Neural cell (in vitro differentiated cells): ENCODE measurements at regions not wholly inside any gene's neighbourhood (a gene's known extent, or its start where the extent isn't known, plus 50 kb on each side); places are given as distances from the start of the nearest gene placed in this dataset.

Experiments
- H2AFZ ChIP-seq: fragments of 200-600, 300-800 bp; sonication (generic), shearing (Covaris generic); 2 replicates; pipeline ENCODE4 v1.6.0; 2014; ENCODE audit warnings: low read depth, mild to moderate bottlenecking, antibody characterized with exemption, low read length, moderate library complexity
- H3F3A ChIP-seq: fragments of 200-600 bp; shearing (Covaris generic); 2 replicates; pipeline ENCODE4 v1.6.1; 2016; ENCODE audit warnings: mild to moderate bottlenecking, moderate library complexity, mixed read lengths, antibody characterized with exemption, low read length; ENCODE audit not compliant: insufficient read depth, poor library complexity, severe bottlenecking
- H3K27ac ChIP-seq: fragments of 200-600, 300-800 bp; sonication (generic), shearing (Covaris generic); 2 replicates; pipeline ENCODE4 v1.5.1; 2014; ENCODE audit warnings: mild to moderate bottlenecking, low read length, moderate library complexity
- H3K27me3 ChIP-seq: fragments of 300-800, 200-600 bp; sonication (generic), shearing (Covaris generic); 2 replicates; pipeline ENCODE4 v1.6.0; 2014; ENCODE audit warnings: mild to moderate bottlenecking, low read depth, low read length, moderate library complexity; ENCODE audit not compliant: insufficient read depth
- H3K36me3 ChIP-seq: fragments of 300-800, 200-600 bp; sonication (generic), shearing (Covaris generic); 2 replicates; pipeline ENCODE4 v1.5.1; 2014; ENCODE audit warnings: mild to moderate bottlenecking, antibody characterized with exemption, low read length, moderate library complexity; ENCODE audit not compliant: insufficient read depth
- H3K4me2 ChIP-seq: fragments of 300-800, 200-600 bp; sonication (generic), shearing (Covaris generic); 2 replicates; pipeline ENCODE4 v1.6.0; 2014; ENCODE audit warnings: mild to moderate bottlenecking, low read length
- H3K4me3 ChIP-seq: fragments of 300-800, 200-600 bp; sonication (generic), shearing (Covaris generic); 2 replicates; pipeline ENCODE4 v1.5.1; 2014; ENCODE audit warnings: mild to moderate bottlenecking, low read length, moderate library complexity
- H3K79me2 ChIP-seq: fragments of 200-600 bp; shearing (Covaris generic); replicated peaks from 2 replicates; pipeline ENCODE4 v1.6.0; 2014; ENCODE audit warnings: mild to moderate bottlenecking, low read length, moderate library complexity; ENCODE audit not compliant: insufficient read depth
- H3K9ac ChIP-seq: fragments of 300-800, 200-600 bp; sonication (generic), shearing (Covaris generic); 2 replicates; pipeline ENCODE4 v1.6.1; 2016; ENCODE audit warnings: mild to moderate bottlenecking, low read length, mixed read lengths
- H3K9me2 ChIP-seq: fragments of 200-600 bp; shearing (Covaris generic); 2 replicates; pipeline ENCODE4 v1.6.1; 2016; ENCODE audit warnings: mild to moderate bottlenecking, low read length, mixed read lengths; ENCODE audit not compliant: insufficient read depth
- H3K9me3 ChIP-seq: fragments of 200-600, 300-800 bp; sonication (generic), shearing (Covaris generic); 2 replicates; pipeline ENCODE4 v1.6.1; 2016; ENCODE audit warnings: mild to moderate bottlenecking, mixed run types, low read length, moderate library complexity, mixed read lengths
- H4K20me1 ChIP-seq: fragments of 200-600 bp; shearing (Covaris generic); 2 replicates; pipeline ENCODE4 v1.6.1; 2016; ENCODE audit warnings: mild to moderate bottlenecking, mixed run types; ENCODE audit not compliant: insufficient read depth
- CTCF ChIP-seq: fragments of 450-650 bp; IDR thresholded peaks from 2 replicates; pipeline ENCODE4 v1.5.1; 2014; ENCODE audit warnings: antibody characterized with exemption, mild to moderate bottlenecking, moderate library complexity; ENCODE audit not compliant: poor library complexity, severe bottlenecking
- EP300 ChIP-seq: fragments of 450-650 bp; conservative IDR thresholded peaks from 2 replicates; pipeline ENCODE4 v1.6.1; 2014; ENCODE audit warnings: antibody characterized with exemption, mild to moderate bottlenecking, moderate library complexity; ENCODE audit not compliant: poor library complexity, severe bottlenecking
- EZH2 ChIP-seq: fragments of 200-600, 300-800 bp; shearing (Covaris generic), sonication (generic); IDR thresholded peaks from 2 replicates; pipeline ENCODE4 v1.6.1; 2014; ENCODE audit warnings: antibody characterized with exemption, low read length, borderline replicate concordance, mild to moderate bottlenecking; ENCODE audit not compliant: insufficient read depth, poor library complexity, severe bottlenecking
- MXI1 ChIP-seq: fragments of 450-650 bp; conservative IDR thresholded peaks from 2 replicates; pipeline ENCODE4 v1.6.1; 2014; ENCODE audit warnings: antibody characterized with exemption, mild to moderate bottlenecking; ENCODE audit not compliant: poor library complexity, severe bottlenecking
- POLR2AphosphoS5 ChIP-seq: IDR thresholded peaks from 2 replicates; pipeline ENCODE4 v1.6.1; 2012
- RAD21 ChIP-seq: fragments of 450-650 bp; conservative IDR thresholded peaks from 2 replicates; pipeline ENCODE4 v1.6.1; 2014; ENCODE audit warnings: antibody characterized with exemption, mild to moderate bottlenecking, moderate library complexity
- SMC3 ChIP-seq: fragments of 450-650 bp; conservative IDR thresholded peaks from 2 replicates; pipeline ENCODE4 v1.6.1; 2014; ENCODE audit warnings: antibody characterized with exemption, mild to moderate bottlenecking, moderate library complexity; ENCODE audit not compliant: poor library complexity
- TAF1 ChIP-seq: IDR thresholded peaks from 2 replicates; pipeline ENCODE4 v1.6.1; 2012; ENCODE audit warnings: low read depth
- TF ChIP-seq, protein P1 (sequence below): IDR thresholded peaks from 2 replicates; pipeline ENCODE4 v1.6.1; 2012; ENCODE audit warnings: borderline replicate concordance

- Histone ChIP-seq H3F3A (no peaks in the 10 kb centered on the region), H3K27ac (no peak overlapping the region), H3K4me2 (no peak overlapping the region)
Measured at GRCh38 chr5:173785866-173786265, 102.3 kb upstream of the CPEB4 start.

GRCh38 chr5:173786286-173787187 lies 101.6 kb upstream of the CPEB4 start:
- H3K27me3 ChIP-seq, result no peaks in the 10 kb centered on the region
- H3K9ac ChIP-seq, result no peak overlapping the region
- H3K36me3 ChIP-seq, result no peaks in the 10 kb centered on the region
- H3K4me3 ChIP-seq, result no peak overlapping the region
- no peak overlapping the region for H3K27ac ChIP-seq
- H3F3A ChIP-seq, result no peaks in the 10 kb centered on the region
- H2AFZ ChIP-seq, result no peak overlapping the region
- no peaks in the 10 kb centered on the region for H3K9me3 ChIP-seq
- no peaks in the 10 kb centered on the region for H3K79me2 ChIP-seq
- H4K20me1 ChIP-seq, result no peaks in the 10 kb centered on the region
- H3K4me2 ChIP-seq, result no peak overlapping the region
- H3K9me2 ChIP-seq, result no peaks in the 10 kb centered on the region
- TF ChIP-seq SMC3 (no peak), POLR2AphosphoS5 (no peak), MXI1 (no peak), RAD21 (no peak), CTCF (no peak), EP300 (no peak), TAF1 (no peak)
- TF ChIP-seq, protein P1, sequence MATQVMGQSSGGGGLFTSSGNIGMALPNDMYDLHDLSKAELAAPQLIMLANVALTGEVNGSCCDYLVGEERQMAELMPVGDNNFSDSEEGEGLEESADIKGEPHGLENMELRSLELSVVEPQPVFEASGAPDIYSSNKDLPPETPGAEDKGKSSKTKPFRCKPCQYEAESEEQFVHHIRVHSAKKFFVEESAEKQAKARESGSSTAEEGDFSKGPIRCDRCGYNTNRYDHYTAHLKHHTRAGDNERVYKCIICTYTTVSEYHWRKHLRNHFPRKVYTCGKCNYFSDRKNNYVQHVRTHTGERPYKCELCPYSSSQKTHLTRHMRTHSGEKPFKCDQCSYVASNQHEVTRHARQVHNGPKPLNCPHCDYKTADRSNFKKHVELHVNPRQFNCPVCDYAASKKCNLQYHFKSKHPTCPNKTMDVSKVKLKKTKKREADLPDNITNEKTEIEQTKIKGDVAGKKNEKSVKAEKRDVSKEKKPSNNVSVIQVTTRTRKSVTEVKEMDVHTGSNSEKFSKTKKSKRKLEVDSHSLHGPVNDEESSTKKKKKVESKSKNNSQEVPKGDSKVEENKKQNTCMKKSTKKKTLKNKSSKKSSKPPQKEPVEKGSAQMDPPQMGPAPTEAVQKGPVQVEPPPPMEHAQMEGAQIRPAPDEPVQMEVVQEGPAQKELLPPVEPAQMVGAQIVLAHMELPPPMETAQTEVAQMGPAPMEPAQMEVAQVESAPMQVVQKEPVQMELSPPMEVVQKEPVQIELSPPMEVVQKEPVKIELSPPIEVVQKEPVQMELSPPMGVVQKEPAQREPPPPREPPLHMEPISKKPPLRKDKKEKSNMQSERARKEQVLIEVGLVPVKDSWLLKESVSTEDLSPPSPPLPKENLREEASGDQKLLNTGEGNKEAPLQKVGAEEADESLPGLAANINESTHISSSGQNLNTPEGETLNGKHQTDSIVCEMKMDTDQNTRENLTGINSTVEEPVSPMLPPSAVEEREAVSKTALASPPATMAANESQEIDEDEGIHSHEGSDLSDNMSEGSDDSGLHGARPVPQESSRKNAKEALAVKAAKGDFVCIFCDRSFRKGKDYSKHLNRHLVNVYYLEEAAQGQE, result no peak

More at GRCh38 chr5:173785866-173786265, 102.3 kb upstream of the CPEB4 start:
- Histone ChIP-seq H3K9ac (no peak overlapping the region), H4K20me1 (no peaks in the 10 kb centered on the region), H3K79me2 (no peaks in the 10 kb centered on the region), H3K9me3 (no peaks in the 10 kb centered on the region), H2AFZ (no peak overlapping the region), H3K4me3 (no peak overlapping the region), H3K27me3 (no peaks in the 10 kb centered on the region), H3K9me2 (no peaks in the 10 kb centered on the region), H3K36me3 (no peaks in the 10 kb centered on the region)
- TF ChIP-seq TAF1 (no peak), MXI1 (no peak), CTCF (no peak), SMC3 (no peak), RAD21 (no peak), POLR2AphosphoS5 (no peak), EZH2 (no peak), EP300 (no peak)
- TF ChIP-seq, protein P1, result no peak
